ENCODE measurements at regions not wholly inside any gene's neighbourhood (a gene's known extent, or its start where the extent isn't known, plus 50 kb on each side); places are given as distances from the start of the nearest gene placed in this dataset.
"Not testable (repeated sequence)": the region's sequence is repeated elsewhere in the genome, so short reads cannot be mapped to it uniquely, and the experiment has no call there.

DNA sequence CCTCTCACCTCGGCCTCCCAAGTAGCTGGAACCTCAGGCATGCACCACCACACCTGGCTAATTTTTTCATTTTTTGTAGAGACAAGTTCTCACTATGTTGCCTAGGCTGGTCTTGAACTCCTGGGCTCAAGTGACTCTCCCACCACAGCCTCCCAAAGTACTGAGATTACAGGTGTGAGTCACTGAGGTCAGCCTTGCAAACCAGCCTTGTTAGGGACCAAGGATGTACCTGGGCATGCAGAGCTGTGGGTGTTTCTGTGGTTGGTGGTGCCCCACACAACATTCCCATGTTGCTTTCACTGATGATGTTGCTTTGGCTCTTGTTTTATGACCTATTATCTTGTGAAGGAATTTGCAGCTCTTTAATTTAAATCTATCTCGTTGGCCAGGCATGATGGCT is 54.8 kb downstream of the OTUD1 start:
- no peak for DNase-seq (ENCODE audit: low spot score)

DNA sequence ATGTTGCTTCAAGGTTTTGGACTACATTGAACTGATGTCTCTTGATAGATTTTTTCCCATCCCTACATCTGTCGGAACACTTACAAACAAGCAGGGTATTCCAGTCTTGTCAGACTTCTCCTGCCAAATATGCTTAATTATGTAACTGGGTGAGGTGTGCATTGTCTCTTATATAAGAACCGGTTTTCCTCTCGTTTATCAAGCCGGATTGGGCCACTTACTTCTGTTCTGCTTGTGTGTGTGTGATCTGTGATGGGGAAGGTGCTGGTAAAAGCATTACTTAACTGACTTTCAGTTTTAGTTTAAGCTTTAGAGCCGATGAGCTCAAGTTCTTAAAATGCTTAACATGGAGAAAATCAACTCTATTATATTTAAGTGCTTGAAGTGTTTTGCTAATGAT is 57.9 kb downstream of the OTUD1 start:
- DNase-seq (ENCODE audit: low spot score), result peak; percentile 9

DNA sequence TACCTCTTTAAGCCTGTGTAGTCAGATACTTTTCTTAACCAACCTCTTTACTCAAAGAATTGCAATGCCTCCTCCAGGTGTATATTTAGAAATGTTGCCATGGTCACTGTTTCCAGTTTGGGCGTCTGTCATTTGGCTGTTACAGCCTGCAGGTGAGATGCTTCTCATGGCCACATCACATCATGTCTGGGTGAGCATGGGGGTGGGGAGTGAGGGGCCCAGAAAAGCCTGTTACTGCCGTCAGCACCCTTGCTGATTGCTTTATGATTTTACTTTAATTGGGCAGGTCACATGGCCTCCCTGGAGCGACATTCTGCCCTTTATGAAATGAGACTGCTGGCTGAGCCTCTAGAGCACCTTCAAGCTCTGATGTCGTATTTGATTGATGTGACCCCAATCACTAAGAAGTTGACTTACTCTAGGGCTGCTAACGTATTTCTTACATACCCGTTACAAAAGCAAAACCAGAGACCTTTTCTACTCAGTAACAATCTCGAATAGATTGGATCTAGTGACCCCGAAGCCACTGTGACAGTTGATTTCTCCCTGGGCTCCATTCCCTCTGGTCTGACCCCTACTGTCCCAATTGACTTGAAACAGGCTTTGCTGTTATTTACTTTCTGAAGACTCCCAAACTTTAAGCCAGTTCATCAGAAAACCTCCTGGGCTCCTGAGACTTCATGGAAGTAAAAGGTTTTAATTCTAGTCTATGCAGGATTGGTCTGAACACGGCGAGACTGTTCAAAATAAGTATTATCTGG is 60.7 kb downstream of the OTUD1 start:
- DNase-seq (ENCODE audit: low spot score), result no peak

DNA sequence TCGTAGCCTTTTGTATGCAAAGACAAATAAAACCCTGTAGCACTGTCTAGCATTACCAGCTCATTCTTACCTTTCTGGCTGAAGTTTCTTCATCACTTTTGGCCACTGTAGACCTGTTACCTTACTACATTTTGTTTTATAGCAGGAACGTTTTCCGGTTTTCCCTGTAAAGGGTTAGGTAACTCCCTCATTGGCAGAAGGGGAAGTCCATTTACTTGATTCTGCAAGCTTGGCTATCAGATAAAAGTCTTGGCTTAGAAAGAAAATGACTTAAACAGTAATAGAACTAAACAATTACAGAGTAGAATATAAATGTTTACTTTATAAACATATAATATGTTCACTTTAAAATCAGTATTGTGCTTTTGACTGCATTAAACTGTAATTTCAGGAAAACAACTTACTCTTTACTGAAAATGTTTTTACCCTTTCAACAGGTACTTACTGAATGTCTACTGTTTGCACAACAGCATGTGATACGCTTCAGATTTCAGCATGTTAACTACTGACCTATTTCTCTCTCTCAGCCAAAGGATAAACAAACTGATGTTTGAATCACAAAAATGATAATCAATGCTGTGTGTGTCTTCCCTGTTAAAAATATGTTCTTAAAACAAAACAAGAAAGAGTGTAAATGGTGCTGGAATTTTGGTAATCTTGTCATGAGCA is 67.1 kb downstream of the OTUD1 start:
- no peak for DNase-seq (ENCODE audit: low spot score)

DNA sequence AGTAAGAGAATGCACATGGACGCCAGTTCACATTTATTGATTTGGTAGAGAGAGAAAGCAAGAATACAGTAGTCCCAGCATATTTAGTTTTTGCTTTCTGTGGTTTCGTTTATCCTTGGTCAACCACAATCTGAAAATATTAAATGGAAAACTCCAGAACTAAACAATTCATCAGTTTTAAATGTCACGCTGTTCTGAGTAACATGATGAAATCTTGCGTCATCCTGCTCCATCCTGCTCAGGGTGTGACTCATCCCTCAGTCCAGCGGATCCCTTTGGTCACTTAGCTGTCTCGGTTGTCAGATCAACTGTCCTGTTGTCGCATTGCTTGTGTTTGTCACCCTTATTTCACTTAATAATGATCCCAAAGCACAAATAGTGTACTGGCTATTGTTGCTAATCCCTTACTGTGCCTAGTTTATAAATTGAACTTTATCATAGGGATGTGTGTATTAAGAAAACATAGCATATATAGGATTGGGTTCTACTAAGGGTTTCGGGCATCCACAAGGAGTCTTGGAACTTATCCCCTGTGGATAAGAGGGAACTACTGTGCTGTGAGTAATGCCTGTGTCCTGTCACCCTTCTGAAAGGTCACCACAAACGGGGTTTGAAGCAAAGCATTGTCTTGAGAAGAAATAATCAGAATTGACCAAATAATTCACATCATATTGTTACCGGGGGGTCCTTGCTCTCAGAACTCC is 73.6 kb downstream of the OTUD1 start:
- DNase-seq (ENCODE audit: low spot score), result no peak

DNA sequence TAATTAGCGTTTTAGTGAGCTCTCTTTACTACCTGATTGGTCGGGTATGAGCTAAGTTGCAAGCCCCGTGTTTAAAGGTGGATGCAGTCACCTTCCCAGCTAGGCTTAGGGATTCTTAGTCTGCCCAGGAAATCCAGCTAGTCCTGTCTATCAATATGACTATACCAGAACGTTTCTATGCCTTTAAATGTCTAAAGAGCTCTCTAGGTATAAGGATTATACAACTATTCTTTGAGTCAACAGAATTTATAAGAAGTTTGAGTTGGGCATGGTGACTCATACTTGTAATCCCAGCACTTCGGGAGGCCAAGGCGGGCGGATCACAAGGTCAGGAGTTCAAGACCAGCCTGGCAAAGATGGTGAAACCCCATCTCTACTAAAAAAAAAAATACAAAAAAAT is 74.7 kb downstream of the OTUD1 start:
- not testable (repeated sequence) for DNase-seq (ENCODE audit: low spot score)

DNA sequence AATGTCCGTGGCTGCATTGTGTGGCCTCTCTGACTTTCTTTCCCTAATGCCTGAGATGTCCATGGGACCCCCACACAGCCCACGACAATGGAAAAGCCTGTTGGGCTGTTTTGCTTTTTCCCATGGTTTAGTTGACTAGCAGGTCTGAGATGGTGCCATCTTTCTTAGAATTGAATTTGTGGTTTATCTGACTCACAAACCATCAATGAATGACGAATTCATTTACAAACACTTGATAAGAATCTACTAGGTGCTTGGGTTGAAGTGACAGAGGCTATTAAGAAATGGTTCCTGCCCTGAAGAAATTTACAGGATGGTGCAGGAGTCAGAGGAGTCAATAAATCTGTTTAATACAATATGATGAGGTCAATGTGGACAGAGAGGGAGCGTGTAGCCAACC is 75.4 kb downstream of the OTUD1 start:
- no peak for DNase-seq (ENCODE audit: low spot score)

DNA sequence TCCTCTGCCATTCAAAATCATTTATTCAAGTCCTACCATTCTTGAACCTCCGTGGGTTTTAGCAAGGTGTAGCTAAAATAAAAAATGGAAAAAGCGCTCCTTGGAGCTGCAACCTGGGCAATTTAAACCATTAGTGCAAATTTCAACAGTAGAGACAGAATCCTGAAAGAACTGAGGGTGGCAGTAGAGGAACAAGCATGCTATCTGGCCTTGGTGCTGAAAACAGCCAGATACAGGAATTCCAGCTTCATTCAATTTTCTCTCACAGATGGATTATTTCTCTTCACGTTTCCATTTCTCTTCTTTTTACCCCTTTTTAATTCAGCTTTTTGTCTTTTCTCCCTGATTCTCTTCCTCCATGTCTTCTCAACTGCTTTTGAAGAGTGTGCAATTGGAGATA is 77.7 kb downstream of the OTUD1 start:
- peak; percentile 56 for DNase-seq (ENCODE audit: low spot score)

DNA sequence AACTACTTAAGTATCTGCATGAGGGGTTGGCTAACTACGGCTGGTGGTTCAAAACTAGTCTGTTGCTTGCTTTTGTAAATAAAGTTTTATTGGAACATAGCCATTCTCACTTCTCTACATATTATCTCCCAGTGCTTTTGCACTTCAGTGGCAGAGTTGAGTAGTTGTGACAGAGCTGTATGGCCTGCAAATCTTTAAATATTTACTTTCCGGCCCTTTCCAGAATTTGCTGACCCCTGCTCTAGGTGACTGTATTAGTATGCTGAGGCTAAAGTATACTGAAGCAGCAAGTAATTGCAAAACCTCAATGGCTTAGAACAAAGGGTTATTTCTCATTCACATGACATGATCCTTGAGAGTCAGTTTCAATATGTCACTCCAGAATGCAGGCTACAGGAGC is 78.3 kb downstream of the OTUD1 start:
- DNase-seq (ENCODE audit: low spot score), result no peak

DNA sequence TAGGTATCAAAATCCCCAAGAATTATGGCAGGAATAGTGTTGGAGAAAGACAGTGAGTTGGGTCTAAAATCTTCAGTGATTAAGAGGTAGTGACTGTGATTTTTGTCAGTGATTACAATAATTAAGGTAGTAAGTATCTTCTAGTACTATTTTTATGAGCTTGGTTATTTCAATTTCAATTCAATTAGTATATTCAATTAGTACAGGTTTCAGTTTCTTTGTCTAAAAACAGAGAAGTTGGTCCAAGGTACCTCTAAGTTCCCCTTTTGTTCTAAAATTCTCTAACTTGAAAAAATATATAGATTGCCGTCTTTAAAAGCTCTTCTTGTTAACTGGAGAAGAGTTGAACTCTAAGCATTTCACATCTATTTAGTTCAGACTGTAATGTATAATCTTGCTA is 82.9 kb downstream of the OTUD1 start:
- no peak for DNase-seq (ENCODE audit: low spot score)

DNA sequence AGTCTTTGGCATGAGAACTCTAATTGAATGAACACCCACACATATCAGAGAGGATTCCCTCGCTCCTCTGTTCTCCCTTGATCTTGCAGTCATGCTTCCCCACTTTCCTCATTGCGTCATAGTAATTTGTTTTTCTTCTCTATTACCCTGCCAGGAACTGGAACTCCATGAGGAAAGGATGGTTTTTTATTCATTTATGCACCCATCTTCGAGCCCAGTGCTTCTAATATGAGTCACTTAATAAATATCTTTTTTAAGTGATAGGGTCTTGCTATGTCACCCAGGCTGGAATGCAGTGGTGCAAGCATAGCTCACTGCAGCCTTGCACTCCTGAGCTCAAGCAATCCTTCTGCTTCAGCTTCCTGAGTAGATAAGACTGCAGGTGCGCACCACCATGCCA is 83.5 kb downstream of the OTUD1 start:
- no peak for DNase-seq (ENCODE audit: low spot score)

DNA sequence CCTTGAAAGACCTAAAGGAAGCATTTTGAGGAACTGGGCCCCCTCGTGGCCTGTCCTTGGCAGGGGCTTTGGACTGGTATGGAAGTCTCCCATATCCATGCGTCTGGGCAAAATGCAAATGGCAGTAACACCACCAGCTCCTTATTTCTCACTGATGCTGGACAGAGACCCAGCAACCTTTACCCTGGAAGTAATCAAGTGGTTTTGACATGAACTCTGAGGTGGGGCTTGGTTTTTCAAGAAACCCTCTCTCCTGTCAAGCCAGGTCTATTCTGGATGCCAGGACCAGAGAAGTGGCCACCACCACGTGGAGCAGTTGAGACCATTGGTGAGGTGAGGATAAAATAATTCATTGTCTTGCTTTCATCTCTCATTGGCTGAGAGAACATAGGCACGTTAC is 84.4 kb downstream of the OTUD1 start:
- no peak for DNase-seq (ENCODE audit: low spot score)

DNA sequence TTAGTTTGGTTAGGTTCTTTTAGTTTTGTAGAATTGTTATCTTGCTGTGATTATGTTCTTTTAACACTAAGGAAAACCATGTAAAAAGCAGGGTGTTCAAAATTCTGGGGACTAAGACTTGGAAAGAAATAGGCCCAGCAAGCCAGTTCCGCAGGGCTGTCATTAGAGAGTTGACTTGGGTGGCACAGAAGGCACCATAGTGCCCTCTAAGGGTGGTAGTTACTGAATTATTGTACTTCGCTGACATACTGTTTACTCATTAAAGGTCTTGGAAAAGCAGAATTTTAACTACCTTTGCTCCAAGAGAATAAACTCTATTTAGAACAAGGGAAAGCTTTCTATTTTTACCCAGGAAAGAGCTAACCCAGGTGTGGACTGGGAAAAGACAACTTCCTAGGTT is 86.5 kb downstream of the OTUD1 start:
- peak; percentile 79 for DNase-seq (ENCODE audit: low spot score)

DNA sequence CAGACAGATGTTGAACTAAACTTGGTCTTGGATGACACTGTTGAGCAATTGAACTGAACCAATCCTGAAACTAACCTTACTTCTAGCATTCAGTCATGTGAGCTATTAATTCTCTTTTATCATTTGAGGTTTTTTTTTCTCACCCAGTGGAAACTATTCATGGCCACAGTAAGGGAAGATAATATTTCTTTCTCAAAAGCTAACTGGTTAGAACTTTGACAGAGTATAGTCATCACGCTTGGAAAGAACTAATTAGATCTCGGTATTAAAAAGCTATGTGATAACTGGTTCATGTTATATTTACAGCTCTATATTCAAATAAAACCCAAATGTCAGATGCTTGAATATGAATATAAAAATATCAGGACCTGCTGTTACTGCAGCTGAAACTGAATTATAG is 89.5 kb downstream of the OTUD1 start:
- DNase-seq (ENCODE audit: low spot score), result no peak

DNA sequence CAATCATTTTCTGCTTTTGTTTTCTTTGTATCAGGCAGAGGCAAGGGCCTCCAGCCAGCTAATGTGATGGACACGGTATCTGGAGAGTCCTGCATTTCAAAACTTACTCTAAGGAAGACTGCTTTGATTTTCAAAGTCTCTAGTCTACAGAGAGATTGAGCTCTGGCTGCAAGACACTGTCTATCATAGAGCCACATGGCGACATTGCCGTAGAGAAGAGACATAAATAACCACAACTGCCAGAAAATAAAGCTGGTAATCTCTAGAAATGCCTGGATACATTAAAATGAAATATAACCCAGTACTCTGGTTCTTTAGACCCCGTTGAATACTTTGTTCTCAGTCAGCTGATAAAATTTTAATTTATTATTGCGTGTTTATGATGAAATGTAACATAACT is 90.8 kb downstream of the OTUD1 start:
- DNase-seq (ENCODE audit: low spot score), result no peak

DNA sequence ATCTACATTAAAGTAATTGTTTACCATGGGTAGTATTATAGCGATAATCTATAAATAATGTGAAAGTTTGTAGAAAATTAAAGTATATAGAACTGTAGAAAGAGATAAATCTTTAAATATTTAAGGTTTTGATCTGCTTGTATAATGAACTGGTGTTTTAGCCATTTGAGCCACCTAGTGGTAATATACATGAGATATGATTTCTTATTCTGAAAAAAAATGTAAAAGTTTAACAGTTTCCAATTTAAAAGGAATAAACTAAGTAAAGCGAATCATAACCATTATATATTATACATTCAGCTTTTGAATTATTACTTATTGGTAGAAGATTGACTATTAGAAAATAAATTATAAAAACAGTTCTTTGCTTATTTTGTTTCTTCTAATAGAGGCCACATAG is 91.2 kb downstream of the OTUD1 start:
- DNase-seq (ENCODE audit: low spot score), result no peak

DNA sequence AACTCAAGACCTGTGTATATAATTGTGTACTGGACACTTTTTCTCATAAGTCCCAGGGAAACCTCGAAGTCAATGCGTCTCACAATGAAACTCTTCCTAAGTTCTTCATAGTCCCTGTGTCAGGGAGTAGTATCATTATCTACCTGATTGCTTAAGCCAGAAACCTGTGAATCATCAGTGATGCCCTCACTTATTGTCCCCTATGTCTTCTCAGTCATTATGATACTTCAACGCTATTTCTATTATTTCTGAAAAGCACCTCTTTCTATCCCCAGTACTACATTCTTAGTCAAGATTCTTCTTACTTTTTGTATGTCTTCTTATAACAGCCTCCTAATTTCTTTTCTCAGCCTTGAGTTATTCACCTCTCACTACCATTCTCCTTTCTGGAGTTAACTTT is 94.3 kb downstream of the OTUD1 start:
- DNase-seq (ENCODE audit: low spot score), result no peak

DNA sequence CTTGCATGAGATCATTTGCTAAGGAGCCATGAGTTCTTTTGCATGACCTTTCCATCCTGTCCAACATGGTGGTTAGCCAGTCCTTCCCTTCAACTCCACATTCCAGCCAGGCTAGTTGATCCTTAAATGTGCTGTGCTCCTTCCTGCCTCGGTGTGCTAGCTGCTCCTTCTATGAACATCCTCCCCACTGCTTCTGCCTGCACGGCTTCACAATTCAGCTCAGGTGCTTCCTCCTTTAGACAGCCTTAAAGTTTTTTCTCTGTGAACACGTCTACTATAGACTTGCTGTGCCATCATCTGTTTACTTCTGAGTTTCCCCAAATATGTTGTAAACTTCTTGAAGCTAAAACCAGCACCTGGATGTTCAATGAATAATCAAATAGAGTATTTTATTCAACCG is 95.5 kb downstream of the OTUD1 start:
- DNase-seq (ENCODE audit: low spot score), result no peak

DNA sequence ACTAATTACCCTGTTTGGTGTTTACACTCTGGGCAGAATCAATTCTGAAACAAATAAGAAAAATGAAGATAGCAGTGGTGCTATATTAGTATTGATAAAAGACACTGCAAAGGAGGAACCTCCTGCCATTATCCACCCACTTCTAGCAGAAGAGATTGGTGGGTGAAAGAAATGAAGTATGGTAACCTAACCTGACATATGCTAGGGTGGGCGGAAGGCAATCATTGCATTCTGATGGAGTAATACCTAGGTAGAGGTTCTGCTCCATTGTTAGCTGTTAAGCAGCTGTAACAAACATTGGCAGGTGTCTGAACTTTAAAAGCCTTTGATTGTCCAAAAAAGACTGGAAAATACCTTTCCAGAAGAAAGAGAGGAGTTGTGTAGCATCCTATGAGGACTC is 95.9 kb downstream of the OTUD1 start:
- DNase-seq (ENCODE audit: low spot score), result no peak

DNA sequence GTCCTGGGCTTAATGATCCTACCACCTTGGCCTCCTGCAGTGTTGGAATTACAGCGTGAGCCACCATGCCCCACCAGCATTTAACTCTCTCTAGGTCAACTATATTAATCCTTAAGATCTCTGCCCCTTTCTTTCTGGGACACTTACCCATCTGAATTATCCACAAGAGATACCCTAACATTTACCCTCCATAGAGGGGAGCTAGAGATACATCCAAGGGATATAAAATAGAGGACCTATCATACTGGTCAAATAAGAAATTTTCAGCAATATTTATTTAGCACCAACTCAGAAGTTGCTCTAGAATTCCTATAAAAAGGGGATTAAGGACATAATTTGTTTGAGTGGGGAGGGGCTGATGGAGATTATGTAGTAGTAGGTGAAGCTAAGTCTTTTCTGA is 96.5 kb downstream of the OTUD1 start:
- no peak for DNase-seq (ENCODE audit: low spot score)

DNA sequence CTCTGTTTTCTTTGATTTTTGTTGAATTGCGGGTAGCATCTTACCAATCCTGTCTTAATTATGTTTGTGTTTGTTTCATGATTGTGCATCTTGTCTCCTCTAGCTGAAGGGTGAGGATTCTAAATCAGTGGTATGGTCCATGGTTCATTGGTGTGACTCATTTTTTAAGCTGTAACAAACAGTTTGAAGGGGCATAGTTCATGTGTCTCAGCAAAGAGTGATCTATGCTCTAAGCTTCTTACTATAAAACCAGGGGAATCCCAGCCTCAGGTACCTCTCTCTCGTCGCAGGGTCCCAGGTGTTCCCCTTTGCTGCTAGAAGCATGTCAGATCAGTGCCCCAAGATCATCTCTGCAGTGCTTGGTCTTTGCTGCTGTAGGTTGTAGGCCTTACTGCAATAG is 100.1 kb downstream of the OTUD1 start:
- DNase-seq (ENCODE audit: low spot score), result no peak

DNA sequence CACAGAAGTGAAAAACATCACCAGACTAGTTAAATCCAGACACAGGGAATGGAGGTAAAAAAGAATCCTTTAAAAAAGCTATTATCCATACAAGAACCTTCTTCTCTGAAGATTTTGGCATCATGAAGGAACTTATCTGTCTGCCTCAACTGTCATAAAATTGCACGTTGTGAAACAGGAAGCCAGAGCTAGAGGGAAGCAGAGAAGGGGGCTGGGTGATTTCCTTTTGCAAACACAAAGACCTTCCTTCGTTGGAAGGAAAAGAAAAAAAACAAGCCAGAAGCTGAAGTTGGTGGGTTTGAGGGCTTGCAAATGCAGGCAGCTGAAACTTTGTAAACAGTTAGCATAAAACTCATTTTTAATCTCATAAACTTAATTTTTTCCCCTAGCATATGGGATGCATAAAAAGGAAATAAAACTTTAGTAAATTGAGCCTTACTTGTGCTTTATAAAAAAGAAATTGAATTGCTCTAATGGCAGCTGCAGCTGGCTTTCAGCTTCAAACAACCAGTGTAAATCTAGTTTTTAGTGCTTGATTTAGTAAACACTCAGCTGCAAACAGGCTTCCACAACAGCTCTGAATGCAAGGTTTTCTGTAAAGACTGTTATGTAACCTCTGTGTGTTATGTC is 101.6 kb downstream of the OTUD1 start:
- peak; percentile 61 for DNase-seq (ENCODE audit: low spot score)

Measured in pons (tissue), 1 donor.